Psoas muscle (tissue), 7 donors: ENCODE measurements at regions not wholly inside any gene's neighbourhood (a gene's known extent, or its start where the extent isn't known, plus 50 kb on each side); places are given as distances from the start of the nearest gene placed in this dataset.

ENCODE experiments used
- ATAC-seq, 4 donors: fragments of 200-7000 bp; cut with Tn5 transposase; one replicate each; pipeline ENCODE4 v1.9.1; 2020; ENCODE audit warnings: moderate library complexity in 3 of 4, mild to moderate bottlenecking in 2 of 4
- DNase-seq, 2 donors: peaks; one replicate each; pipeline ENCODE4 v3.0.0-alpha.2; 2020
- H3K27ac ChIP-seq: fragments of 200-600 bp; one replicate; pipeline ENCODE4 v1.8.0; 2022
- H3K27me3 ChIP-seq, 3 donors: fragments of 200-600 bp in 1 of 3; one replicate each; pipeline versions ENCODE4 v1.6.1 to v1.8.0; 2013 to 2022; ENCODE audit warnings: low read length in 2 of 3, mild to moderate bottlenecking in 2 of 3, moderate library complexity in 1 of 3; ENCODE audit not compliant: insufficient read depth in 3 of 3
- H3K36me3 ChIP-seq, 2 donors: fragments of 200-600 bp in 1 of 2; one replicate each; pipeline versions ENCODE4 v1.6.1 to v1.8.0; 2013 to 2022; ENCODE audit warnings: low read depth in 1 of 2, mild to moderate bottlenecking in 1 of 2, moderate library complexity in 1 of 2; ENCODE audit not compliant: insufficient read depth in 1 of 2
- H3K4me1 ChIP-seq: fragments of 200-600 bp; one replicate; pipeline ENCODE4 v1.8.0; 2022
- H3K4me3 ChIP-seq: fragments of 200-600 bp; one replicate; pipeline ENCODE4 v1.8.0; 2022; ENCODE audit warnings: mild to moderate bottlenecking
- H3K9me3 ChIP-seq: fragments of 200-600 bp; one replicate; pipeline ENCODE4 v1.8.0; 2022
- WGBS, 3 donors: extraction: QIAGEN DNeasy Blood & Tissue Kit; methylation state at CpG; one replicate each; pipeline versions ENCODE4 v1.1.6 to v1.1.7; 2013; 5-methylcytosine and 5-hydroxymethylcytosine counted together
- intact Hi-C, 2 donors: fragments of 100-400 bp; cut with DNase I; formaldehyde crosslinking; loops; one replicate each; pipeline versions ENCODE4 v1.11.0 to v1.14.2; 2022
- TF ChIP-seq, protein P1 (sequence below): fragments of 200-600 bp; IDR thresholded peaks from one replicate; pipeline ENCODE4 v1.8.0; 2022; ENCODE audit warnings: antibody characterized with exemption
- donor health status: healthy with polysubstance abuse.
- donor health status: DM: no; HTN: no; CAD: no; lungs with moderate emphysema.
- donor health status: Bipolar disorder and iron deficiency.
- donor health status: healthy.
- donor health status: DM: yes; HTN: yes; CAD: no.
- donor health status: DM: no; HTN: no; CAD: no.
- donor health status: DM: yes; HTN: yes; CAD: no.

DNA sequence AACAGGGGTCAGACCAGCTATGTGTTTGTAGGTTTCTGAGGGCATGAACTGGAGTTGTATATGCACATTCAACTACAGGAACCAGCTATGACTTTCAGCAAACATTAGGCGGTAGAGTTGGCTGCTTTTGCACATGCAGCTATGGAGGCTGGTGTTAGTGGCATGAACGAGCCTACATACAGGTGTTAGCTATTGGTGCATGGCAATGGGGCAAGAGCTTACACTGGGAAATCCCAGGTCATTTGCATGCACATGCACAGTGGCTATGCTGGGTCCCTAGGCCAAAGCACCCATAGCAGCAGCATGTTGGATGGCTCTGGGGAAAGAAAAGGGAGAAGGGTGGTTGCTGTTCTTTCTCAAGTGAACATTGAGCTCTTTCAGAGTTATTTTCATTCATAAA, 1018.5 kb upstream of the PHF14 start:
- H3K27ac ChIP-seq, result no peak overlapping the region
- intact Hi-C loops, result no loop called here
- DNase-seq (no peak), ATAC-seq (no peak)
- H3K4me1 ChIP-seq, result no peaks in the 10 kb centered on the region
- H3K9me3 ChIP-seq, result no peaks in the 10 kb centered on the region
- 74 to 88% (median 77%) methylated on average over 2 of the region's 2 CpGs for WGBS, 3 donors
- no peaks in the 10 kb centered on the region for H3K36me3 ChIP-seq
- TF ChIP-seq, protein P1, sequence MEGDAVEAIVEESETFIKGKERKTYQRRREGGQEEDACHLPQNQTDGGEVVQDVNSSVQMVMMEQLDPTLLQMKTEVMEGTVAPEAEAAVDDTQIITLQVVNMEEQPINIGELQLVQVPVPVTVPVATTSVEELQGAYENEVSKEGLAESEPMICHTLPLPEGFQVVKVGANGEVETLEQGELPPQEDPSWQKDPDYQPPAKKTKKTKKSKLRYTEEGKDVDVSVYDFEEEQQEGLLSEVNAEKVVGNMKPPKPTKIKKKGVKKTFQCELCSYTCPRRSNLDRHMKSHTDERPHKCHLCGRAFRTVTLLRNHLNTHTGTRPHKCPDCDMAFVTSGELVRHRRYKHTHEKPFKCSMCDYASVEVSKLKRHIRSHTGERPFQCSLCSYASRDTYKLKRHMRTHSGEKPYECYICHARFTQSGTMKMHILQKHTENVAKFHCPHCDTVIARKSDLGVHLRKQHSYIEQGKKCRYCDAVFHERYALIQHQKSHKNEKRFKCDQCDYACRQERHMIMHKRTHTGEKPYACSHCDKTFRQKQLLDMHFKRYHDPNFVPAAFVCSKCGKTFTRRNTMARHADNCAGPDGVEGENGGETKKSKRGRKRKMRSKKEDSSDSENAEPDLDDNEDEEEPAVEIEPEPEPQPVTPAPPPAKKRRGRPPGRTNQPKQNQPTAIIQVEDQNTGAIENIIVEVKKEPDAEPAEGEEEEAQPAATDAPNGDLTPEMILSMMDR, result no peak
- no peaks in the 10 kb centered on the region for H3K27me3 ChIP-seq
- H3K4me3 ChIP-seq, result no peak overlapping the region

DNA sequence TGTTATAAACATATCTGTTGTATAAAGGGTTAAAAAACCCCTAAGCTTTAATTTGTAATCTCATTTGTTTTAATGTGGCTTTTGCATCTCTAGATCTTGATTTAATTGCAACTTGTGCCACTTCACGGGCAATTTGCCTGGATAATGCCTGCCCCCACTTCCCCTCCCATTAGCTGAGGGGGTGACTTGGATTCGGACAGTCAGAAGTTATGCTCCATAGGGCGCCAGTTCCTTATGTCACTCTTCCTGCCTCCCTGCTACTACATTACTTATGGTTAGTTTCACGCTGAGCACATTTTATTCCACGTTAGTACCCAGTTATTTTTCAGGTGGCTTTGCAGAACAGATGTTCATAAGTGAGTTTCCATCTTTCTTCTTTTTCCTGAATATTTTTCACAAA, 1015.2 kb upstream of the PHF14 start:
- intact Hi-C loops, result no loop called here
- TF ChIP-seq, protein P1, result no peak
- WGBS, 3 donors, result 32 to 35% (median 33%) methylated on average over 5 of the region's 5 CpGs

DNA sequence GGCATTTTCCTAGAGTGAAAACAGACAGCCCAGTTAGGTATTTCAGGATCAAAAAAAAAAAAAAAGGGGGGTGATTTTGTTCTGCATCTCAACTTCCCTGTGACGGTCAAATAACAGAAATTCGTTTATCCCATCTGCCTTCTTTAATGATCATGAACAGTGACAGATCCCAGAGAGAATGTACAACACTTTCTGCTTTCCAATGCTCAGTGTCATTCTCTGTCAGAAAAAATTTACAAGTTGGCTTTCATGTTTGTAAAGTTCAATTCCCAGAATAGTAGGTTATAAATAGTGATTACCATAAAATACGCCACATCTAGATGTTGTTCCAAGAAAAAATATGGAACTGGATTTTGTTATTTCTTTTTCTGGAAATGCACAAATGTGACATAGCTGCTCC, 1013.2 kb upstream of the PHF14 start:
- Histone ChIP-seq H3K36me3 (no peaks in the 10 kb centered on the region), H3K9me3 (no peaks in the 10 kb centered on the region), H3K4me1 (no peaks in the 10 kb centered on the region), H3K27me3 (no peaks in the 10 kb centered on the region), H3K27ac (no peak overlapping the region), H3K4me3 (no peak overlapping the region)
- TF ChIP-seq, protein P1, result no peak
- intact Hi-C loops, result no loop called here
- ATAC-seq (no peak), DNase-seq (no peak)
- WGBS, 3 donors, result 20 to 36% (median 36%) methylated on average over 3 of the region's 3 CpGs

More for the DNA sequence above, 1015.2 kb upstream of the PHF14 start:
- Histone ChIP-seq H3K27me3 (no peaks in the 10 kb centered on the region), H3K27ac (no peak overlapping the region), H3K4me1 (no peaks in the 10 kb centered on the region), H3K36me3 (no peaks in the 10 kb centered on the region), H3K9me3 (no peaks in the 10 kb centered on the region), H3K4me3 (no peak overlapping the region)
- DNase-seq, result no peak
- no peak for ATAC-seq

DNA sequence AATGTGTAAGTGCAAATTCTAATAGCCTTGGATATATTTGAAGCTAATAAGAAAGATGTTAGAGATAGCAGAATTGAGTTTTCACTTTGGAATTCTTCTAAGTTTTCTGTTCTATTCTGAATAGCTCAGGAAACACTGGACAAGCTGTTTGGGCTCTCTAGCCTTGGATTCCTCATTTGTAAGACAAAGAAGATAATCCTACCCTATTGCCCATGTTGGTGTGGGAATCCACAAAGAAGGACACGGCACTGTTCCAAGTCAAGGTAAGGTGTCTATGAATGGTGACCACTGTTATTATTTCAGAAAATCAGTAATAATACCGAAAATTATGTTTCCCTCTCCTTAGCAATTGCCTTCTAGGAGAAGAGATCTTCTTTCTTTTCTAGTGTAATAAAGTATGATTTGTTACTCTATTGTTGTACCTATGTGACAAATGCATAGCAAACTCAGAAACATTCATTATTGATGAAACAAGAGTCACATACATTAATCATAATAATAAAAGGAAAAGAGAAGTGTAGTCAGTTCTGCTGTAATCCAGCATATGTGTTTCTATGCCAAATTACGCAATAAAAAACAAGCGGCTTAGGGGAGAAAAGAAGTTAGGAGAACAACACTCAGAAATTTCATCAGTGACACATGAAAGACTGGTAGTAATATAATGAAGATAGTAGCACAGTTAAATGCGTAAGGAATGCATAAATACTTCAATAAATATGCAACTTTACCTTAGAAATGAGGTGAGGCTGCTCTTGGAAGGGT, 1012.3 kb upstream of the PHF14 start:
- no peaks in the 10 kb centered on the region for H3K27me3 ChIP-seq
- DNase-seq (no peak), ATAC-seq (no peak)
- H3K4me1 ChIP-seq, result no peaks in the 10 kb centered on the region
- H3K36me3 ChIP-seq, result no peaks in the 10 kb centered on the region
- no peak overlapping the region for H3K4me3 ChIP-seq
- 80 to 86% (median 85%) methylated on average over 5 of the region's 5 CpGs for WGBS, 3 donors
- no peaks in the 10 kb centered on the region for H3K9me3 ChIP-seq
- H3K27ac ChIP-seq, result no peak overlapping the region
- TF ChIP-seq, protein P1, result no peak
- intact Hi-C loops, result no loop called here

DNA sequence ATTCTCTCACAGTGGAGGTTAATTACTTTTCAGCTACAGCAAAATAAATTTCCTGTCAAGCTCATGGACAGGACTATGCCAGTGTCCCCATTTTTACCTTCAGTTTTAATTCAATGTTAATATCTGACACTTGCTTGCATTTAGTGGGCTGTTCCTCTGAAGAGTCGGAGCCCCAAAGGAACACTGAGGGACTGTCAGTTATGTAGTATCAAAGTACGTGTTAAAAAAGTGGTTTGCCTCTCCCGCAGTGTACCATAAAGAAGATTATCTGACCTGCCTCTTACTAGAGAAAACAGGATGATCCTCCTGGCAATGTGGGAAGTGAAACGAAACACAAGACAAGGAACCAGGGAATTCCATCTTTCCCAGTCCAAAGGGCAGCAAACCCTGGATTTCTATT, 1010.9 kb upstream of the PHF14 start:
- Histone ChIP-seq H3K27ac (no peak overlapping the region), H3K4me3 (no peak overlapping the region), H3K27me3 (no peaks in the 10 kb centered on the region), H3K9me3 (no peaks in the 10 kb centered on the region), H3K4me1 (no peaks in the 10 kb centered on the region), H3K36me3 (no peaks in the 10 kb centered on the region)
- ATAC-seq (no peak), DNase-seq (no peak)
- WGBS, 3 donors, result 40 to 53% (median 48%) methylated on average over 4 of the region's 4 CpGs
- intact Hi-C loops, result no loop called here
- TF ChIP-seq, protein P1, result no peak
